DOHH2 (cell line): ENCODE measurements at regions not wholly inside any gene's neighbourhood (a gene's known extent, or its start where the extent isn't known, plus 50 kb on each side); places are given as distances from the start of the nearest gene placed in this dataset.

Experiments
- H3F3A ChIP-seq: fragments of 200-600 bp; sonication (generic), shearing (Covaris generic); 2 replicates; pipeline ENCODE4 v1.6.0; 2016; ENCODE audit warnings: antibody characterized with exemption, mild to moderate bottlenecking; ENCODE audit not compliant: control insufficient read depth, insufficient read depth
- H3K27ac ChIP-seq: fragments of 200-600 bp; sonication (generic); 2 replicates; pipeline ENCODE4 v1.5.1; 2014; ENCODE audit warnings: low read depth, mild to moderate bottlenecking, low read length, moderate library complexity
- H3K27me3 ChIP-seq: fragments of 200-600 bp; sonication (generic); 2 replicates; pipeline ENCODE4 v1.6.1; 2014; ENCODE audit warnings: mild to moderate bottlenecking, low read length, mixed read lengths; ENCODE audit not compliant: control insufficient read depth
- H3K36me3 ChIP-seq: fragments of 200-600 bp; sonication (generic); 2 replicates; pipeline ENCODE4 v1.6.1; 2014; ENCODE audit warnings: mild to moderate bottlenecking, low read length, moderate library complexity, mixed read lengths; ENCODE audit not compliant: control insufficient read depth
- H3K4me1 ChIP-seq: fragments of 200-600 bp; sonication (generic); 2 replicates; pipeline ENCODE4 v1.6.1; 2014; ENCODE audit warnings: mild to moderate bottlenecking, low read length, mixed read lengths; ENCODE audit not compliant: control insufficient read depth
- H3K4me2 ChIP-seq: fragments of 200-600 bp; sonication (generic); 2 replicates; pipeline ENCODE4 v1.6.0; 2014; ENCODE audit warnings: mild to moderate bottlenecking, low read length, moderate library complexity
- H3K4me3 ChIP-seq: fragments of 200-600 bp; sonication (generic); 2 replicates; pipeline ENCODE4 v1.5.1; 2014; ENCODE audit warnings: mild to moderate bottlenecking, low read length, mixed read lengths
- H3K79me2 ChIP-seq: fragments of 200-600 bp; sonication (generic); 2 replicates; pipeline ENCODE4 v1.6.1; 2014; ENCODE audit warnings: mild to moderate bottlenecking, low read length, mixed read lengths; ENCODE audit not compliant: control insufficient read depth
- H3K9me2 ChIP-seq: fragments of 200-600 bp; sonication (generic); replicated peaks from 2 replicates; pipeline ENCODE4 v1.6.1; 2014; ENCODE audit warnings: mild to moderate bottlenecking, low read length, mixed read lengths; ENCODE audit not compliant: control insufficient read depth
- H3K9me3 ChIP-seq: fragments of 200-600 bp; sonication (generic); 2 replicates; pipeline ENCODE4 v1.6.1; 2014; ENCODE audit warnings: antibody characterized with exemption, low read length, mixed read lengths; ENCODE audit not compliant: control insufficient read depth, insufficient read depth
- H4K20me1 ChIP-seq: fragments of 200-600 bp; sonication (generic); 2 replicates; pipeline ENCODE4 v1.6.0; 2014; ENCODE audit warnings: low read depth, mild to moderate bottlenecking, antibody characterized with exemption, low read length, moderate library complexity; ENCODE audit not compliant: control insufficient read depth, insufficient read depth
- CTCF ChIP-seq: fragments of 200-600 bp; sonication (generic); IDR thresholded peaks from one replicate; pipeline ENCODE4 v1.5.1; 2014; ENCODE audit warnings: antibody characterized with exemption, mild to moderate bottlenecking, low read depth, low read length; ENCODE audit not compliant: poor library complexity, severe bottlenecking
- EZH2phosphoT487 ChIP-seq: fragments of 200-600 bp; sonication (generic); IDR thresholded peaks from 2 replicates; pipeline ENCODE4 v1.6.1; 2017; ENCODE audit warnings: borderline replicate concordance, mild to moderate bottlenecking, antibody characterized with exemption, low read length, moderate library complexity, mixed read lengths

- no peaks in the 10 kb centered on the region for H3F3A ChIP-seq
- H3K4me1 ChIP-seq: no peaks in the 10 kb centered on the region
- no peak overlapping the region for H3K4me3 ChIP-seq
- H3K9me3 ChIP-seq: peaks cover 3% of the 10 kb centered on the region; the same call in 1 of the 2 replicates
- H3K27ac ChIP-seq: no peak overlapping the region
- H3K27me3 ChIP-seq: no peaks in the 10 kb centered on the region
- no peak for TF ChIP-seq CTCF
- TF ChIP-seq EZH2phosphoT487: no peak
- no peak overlapping the region for H3K4me2 ChIP-seq
- H4K20me1 ChIP-seq: no peaks in the 10 kb centered on the region
- no peaks in the 10 kb centered on the region for H3K79me2 ChIP-seq
- H3K36me3 ChIP-seq: no peaks in the 10 kb centered on the region
- H3K9me2 ChIP-seq: no peaks in the 10 kb centered on the region
Measured at GRCh38 chr10:47094126-47094525, 182.9 kb downstream of the PTPN20 start.

GRCh38 chr10:47094636-47095035 lies 183.4 kb downstream of the PTPN20 start:
- TF ChIP-seq CTCF (no peak), EZH2phosphoT487 (no peak)
- Histone ChIP-seq H3K27ac (no peak overlapping the region), H3K4me3 (no peak overlapping the region), H3K4me2 (no peak overlapping the region), H3K4me1 (no peaks in the 10 kb centered on the region), H3K36me3 (no peaks in the 10 kb centered on the region), H3K9me2 (no peaks in the 10 kb centered on the region), H3K79me2 (no peaks in the 10 kb centered on the region), H3K9me3 (peaks cover 3% of the 10 kb centered on the region; the same call in 1 of the 2 replicates), H4K20me1 (no peaks in the 10 kb centered on the region), H3K27me3 (no peaks in the 10 kb centered on the region), H3F3A (no peaks in the 10 kb centered on the region)

GRCh38 chr10:47095211-47095610 lies 184.0 kb downstream of the PTPN20 start:
- Histone ChIP-seq H3K4me2 (no peak overlapping the region), H3F3A (no peaks in the 10 kb centered on the region), H3K9me3 (peaks cover 3% of the 10 kb centered on the region; the same call in 1 of the 2 replicates), H3K27ac (no peak overlapping the region), H3K4me3 (no peak overlapping the region), H3K9me2 (no peaks in the 10 kb centered on the region), H3K27me3 (no peaks in the 10 kb centered on the region), H4K20me1 (no peaks in the 10 kb centered on the region), H3K4me1 (no peaks in the 10 kb centered on the region), H3K36me3 (no peaks in the 10 kb centered on the region), H3K79me2 (no peaks in the 10 kb centered on the region)
- TF ChIP-seq EZH2phosphoT487 (no peak), CTCF (no peak)
